Heart left ventricle (tissue), 13 donors: ENCODE measurements at regions not wholly inside any gene's neighbourhood (a gene's known extent, or its start where the extent isn't known, plus 50 kb on each side); places are given as distances from the start of the nearest gene placed in this dataset.

Experiments
- CTCF ChIP-seq, 12 donors: fragments of 200-600 bp; sonication (generic) in 4 of 12; IDR thresholded peaks; one replicate each; pipeline versions ENCODE4 v1.5.0 to v1.8.0; 2018 to 2022; ENCODE audit warnings: antibody characterized with exemption in 12 of 12, mild to moderate bottlenecking in 5 of 12
- POLR2A ChIP-seq, 2 donors: fragments of 450-650 bp; IDR thresholded peaks; one replicate each; pipeline ENCODE4 v1.6.1; 2017; ENCODE audit warnings: antibody characterized with exemption in 2 of 2, mild to moderate bottlenecking in 2 of 2, moderate library complexity in 2 of 2
- donor health status: ischemic (EF 13 %, LVEDD 7.1; RV severe dilation, severe dysfunction).
- donor health status: DM: no; HTN: yes; CAD: no.
- donor health status: DM: no; HTN: no; CAD: no.
- donor health status: ischemic (EF 25% LVEDD 6.9; RV normal size, moderate dysfunction).
- donor health status: ischemic (EF 25% LVEDD 5.7; RV mildly dilated, moderate dysfunction).
- donor health status: ischemic (EF 35%, LVEDD 5.7; RV mildly dilated, moderate dysfunction).
- donor health status: nonischemic (EF 11% LVEDD 7.7; RV severe dilation, severe dysfunction).
- donor health status: DM: yes; HTN: yes; CAD: no.
- donor health status: PGD.
- donor health status: ischemic (EF 29% LVEDD 5.4; RV normal size, mild dysfunction).
- donor health status: nonischemic (EF 23%, LVEDD 6.1; RV moderate dilation, normal function).

DNA sequence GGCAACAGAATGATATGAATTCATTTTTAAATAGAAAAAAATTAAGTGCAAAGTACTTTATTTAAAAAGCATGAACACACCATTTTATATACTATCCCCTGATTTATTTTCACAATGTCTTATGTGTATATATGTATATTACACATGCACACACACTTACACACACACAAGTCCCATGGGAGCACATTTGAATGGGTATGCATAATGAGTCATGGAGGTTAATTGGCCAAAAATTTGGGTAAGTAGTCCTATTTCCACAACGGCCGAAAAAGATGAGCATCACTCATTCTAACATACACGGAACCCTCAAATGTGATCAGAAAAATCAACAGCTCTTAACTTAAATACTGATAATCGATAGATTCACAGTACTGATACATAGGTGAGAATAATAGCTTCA is 97.4 kb upstream of the NABP1 start:
- no peak for TF ChIP-seq CTCF (IDR thresholded peaks at IDR 0.05)
- no peak for TF ChIP-seq POLR2A (IDR thresholded peaks at IDR 0.05)
